Caki2 (cell line): ENCODE measurements at regions not wholly inside any gene's neighbourhood (a gene's known extent, or its start where the extent isn't known, plus 50 kb on each side); places are given as distances from the start of the nearest gene placed in this dataset.
"Not testable (repeated sequence)": the region's sequence is repeated elsewhere in the genome, so short reads cannot be mapped to it uniquely, and the experiment has no call there.

Experiments
- DNase-seq: peaks from one replicate; pipeline ENCODE4 v3.0.0-alpha.2; 2015; ENCODE audit warnings: low read depth
- in situ Hi-C: cut with HindIII; loops from 2 replicates; pipeline ENCODE4 v1.10.0; 2016; ENCODE audit warnings: low sequenced_read_pairs, low pct_unique_long_range_greater_than_20kb, mixed read lengths

DNA sequence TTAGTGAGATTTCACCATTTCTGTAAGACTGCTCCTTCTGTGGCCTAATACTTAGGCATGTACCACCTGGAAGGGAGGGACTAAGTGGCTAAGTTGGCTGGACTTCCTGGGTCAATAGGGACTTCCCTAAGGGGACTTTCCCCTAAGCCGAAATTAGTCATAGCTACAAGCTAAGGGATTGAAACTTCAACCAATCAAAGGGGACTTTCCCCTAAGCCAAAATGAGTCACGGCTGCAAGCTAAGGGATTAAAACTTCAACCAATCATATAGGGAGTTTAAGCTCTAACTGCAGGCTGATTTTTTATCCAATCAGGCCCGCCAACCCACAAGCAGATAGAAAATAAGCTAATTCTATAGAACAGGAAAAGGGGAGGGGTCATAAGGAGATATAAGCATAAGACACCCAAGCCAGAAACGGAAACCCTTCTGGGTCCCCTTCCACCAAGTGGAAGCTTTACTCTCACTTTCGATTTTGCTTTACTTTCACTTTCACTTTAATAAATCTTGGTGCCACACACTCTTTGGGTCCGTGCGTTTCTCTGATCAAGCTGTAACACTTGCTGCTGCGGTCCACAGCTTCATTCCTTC is 382.8 kb downstream of the KLHL4 start:
- in situ Hi-C loops: no loop called here
- DNase-seq: peak; percentile 68

DNA sequence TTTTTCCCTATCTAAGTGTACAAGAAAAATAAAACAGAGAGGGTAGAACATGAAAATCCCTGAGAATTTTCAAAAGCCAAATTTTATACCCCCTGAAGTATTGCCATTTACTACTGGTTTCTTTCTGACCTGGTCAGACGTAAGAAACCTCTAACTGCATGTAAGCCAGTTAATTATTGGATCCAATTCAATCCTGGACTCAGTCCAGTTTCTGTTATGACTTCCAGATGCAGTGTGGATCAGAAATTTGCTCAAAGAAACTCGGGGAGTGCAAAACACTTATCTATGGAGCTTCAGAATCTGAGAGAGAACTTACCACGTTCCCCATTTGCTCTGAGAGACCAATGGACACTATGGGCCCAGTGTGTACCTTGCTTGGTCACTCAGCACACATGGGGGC is 383.5 kb downstream of the KLHL4 start:
- DNase-seq: no peak
- in situ Hi-C loops: no loop called here

- in situ Hi-C loops: no loop called here
- DNase-seq: no peak
These were observed 397.1 kb downstream of the KLHL4 start for GRCh38 chrX:87914726-87915125.

GRCh38 chrX:87924619-87925018 is 407.0 kb downstream of the KLHL4 start:
- DNase-seq: no peak
- in situ Hi-C loops: no loop called here

DNA sequence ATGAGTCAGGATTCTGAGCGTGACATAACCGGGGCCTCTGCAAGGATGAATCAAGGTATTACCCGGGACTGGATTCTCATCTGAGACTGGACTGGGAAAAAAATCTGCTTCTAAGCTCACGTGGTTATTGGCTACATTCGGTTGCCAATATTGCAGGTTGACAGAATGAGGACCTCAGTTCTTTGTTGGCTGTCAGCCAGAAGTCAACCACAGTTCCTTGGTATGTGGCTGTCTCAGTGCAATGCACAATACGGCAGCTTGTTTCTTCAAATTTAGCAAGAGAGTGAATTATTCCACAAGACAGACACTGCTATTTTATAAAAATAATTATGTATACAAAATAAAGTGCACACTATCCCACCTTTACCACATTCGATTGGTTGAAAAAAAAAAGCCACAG is 424.2 kb downstream of the KLHL4 start:
- in situ Hi-C loops: no loop called here
- no peak for DNase-seq

- in situ Hi-C loops: no loop called here
- no peak for DNase-seq
These were observed 443.9 kb downstream of the KLHL4 start for GRCh38 chrX:87961471-87961870.

- in situ Hi-C loops: no loop called here
- no peak for DNase-seq
These were observed 450.5 kb downstream of the KLHL4 start for GRCh38 chrX:87968118-87968517.

DNA sequence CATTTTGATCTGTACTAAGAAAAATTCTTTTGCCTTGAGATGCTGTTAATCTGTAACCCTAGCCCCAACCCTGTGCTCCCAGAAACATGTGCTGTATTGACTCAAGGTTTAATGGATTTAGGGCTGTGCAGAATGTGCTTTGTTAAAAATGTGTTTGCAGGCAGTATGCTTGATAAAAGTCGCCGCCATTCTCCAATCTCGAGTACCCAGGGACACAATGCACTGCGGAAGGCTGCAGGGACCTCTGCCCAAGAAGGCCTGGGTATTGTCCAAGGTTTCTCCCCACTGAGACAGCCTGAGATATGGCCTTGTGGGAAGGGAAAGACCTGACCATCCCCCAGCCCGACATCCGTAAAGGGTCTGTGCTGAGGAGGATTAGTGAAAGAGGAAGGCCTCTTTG is 454.5 kb downstream of the KLHL4 start:
- DNase-seq, in situ Hi-C loops: not testable (repeated sequence)

GRCh38 chrX:87975365-87975764 is 457.8 kb downstream of the KLHL4 start:
- no peak for DNase-seq
- in situ Hi-C loops: no loop called here

DNA sequence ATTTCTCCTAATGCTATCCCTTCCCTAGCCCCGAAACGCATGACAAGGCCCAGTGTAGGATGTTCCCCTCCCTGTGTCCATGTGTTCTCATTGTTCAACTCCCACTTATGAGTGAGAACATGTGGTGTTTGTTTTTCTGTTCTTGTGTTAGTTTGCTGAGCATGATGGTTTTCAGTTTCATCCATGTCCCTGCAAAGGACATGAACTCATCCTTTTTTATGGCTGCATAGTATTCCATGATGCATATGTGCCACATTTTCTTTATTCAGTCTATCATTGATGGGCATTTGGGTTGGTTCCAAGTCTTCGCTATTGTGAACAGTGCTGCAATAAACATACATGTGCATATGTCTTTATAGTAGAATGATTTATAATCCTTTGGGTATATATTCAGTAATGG is 490.3 kb downstream of the KLHL4 start:
- DNase-seq, in situ Hi-C loops: not testable (repeated sequence)

GRCh38 chrX:88024022-88024421 is 506.4 kb downstream of the KLHL4 start:
- DNase-seq: no peak
- in situ Hi-C loops: no loop called here

DNA sequence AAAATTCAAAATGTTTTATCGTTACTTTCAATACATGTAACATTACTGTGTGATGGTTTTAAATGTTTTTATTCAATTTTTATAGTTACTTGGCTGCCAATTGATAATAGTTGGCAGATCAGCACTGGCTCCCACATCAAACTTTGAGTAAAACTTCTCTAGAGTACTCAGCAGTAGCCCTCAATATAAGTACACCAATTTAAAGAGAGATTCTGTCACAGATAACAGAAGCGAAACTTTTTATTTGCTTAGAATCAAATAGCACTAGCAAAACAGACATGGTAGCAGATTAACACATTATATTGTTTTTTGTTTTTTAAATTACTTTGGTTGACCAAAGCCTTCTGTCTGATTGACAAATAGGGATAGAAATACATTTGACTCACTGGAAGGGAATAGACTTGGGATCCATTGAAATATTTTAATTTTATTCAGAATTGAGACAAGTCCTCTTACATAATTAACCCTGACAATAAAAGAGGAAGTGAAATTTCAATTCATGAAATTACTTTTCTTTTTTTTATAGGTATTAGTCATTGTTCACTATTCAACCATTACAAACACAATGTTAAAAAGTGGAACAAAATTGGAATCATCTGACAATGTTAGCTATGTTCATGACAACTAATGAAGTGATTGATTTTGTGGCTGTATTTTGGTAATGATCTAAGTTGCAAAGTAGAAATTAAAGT is 554.9 kb downstream of the KLHL4 start:
- in situ Hi-C loops: no loop called here
- no peak for DNase-seq

DNA sequence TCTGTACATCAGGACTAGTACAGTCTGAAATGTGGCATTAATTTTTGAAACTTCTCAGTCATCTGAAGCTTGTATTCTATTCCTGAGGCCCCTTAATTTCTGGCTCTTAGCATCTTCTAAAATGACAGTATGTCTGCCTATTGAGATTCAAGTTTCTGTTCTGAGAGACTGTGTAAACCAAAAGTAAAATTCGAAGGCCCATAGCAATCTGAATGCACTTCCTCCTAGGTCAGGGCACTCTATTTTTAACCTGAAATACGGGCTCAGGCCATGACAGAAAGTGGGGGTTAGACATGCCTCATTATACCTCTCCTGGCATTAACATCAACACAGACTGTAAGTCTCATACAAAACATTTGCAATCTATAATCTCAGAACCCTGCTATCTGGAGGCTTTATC is 584.4 kb downstream of the KLHL4 start:
- in situ Hi-C loops: no loop called here
- DNase-seq: no peak

GRCh38 chrX:88135735-88136134 is 611.3 kb upstream of the CPXCR1 start:
- in situ Hi-C loops: no loop called here

GRCh38 chrX:88136328-88136727 is 610.7 kb upstream of the CPXCR1 start:
- in situ Hi-C loops: no loop called here

More at GRCh38 chrX:88135735-88136134, 611.3 kb upstream of the CPXCR1 start:
- DNase-seq: peak; percentile 1

DNA sequence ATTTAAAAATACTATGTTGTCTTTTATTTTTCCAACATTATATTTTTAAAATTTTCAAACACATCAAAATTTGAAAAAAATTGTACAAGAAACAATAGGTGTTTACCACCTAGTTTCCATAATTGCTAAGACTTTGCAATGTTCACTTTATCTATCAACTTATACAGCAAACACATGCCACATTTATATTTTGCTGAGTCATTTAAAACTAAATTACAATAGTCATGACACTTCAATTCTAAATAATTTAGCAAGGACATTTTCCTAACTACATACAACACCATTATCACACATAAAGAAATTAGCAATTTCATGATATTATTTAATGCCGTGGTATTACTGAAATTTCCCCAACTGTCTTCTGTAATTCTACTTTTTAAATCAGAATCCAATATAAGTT is 600.4 kb upstream of the CPXCR1 start:
- in situ Hi-C loops: no loop called here
- DNase-seq: no peak

More at GRCh38 chrX:88136328-88136727, 610.7 kb upstream of the CPXCR1 start:
- DNase-seq: no peak

DNA sequence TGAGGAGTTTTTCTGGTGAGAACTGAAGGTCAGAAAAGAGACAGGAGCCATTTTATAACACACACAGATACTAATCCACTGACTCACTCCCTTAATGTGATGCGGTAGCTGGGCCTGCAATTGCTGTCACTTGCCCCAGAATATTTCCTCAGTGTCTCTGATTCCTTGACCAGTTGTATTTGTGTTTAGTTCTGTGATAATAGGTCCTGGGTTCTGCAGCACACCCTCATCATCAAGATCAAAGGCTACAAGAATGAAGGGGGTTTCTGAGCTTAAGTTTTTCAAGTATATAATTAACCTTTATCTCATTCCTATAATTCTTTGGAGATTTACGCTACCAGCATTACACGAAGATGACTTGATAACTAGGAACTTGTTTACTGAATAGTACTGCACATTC is 576.5 kb upstream of the CPXCR1 start:
- in situ Hi-C loops: no loop called here
- DNase-seq: peak; percentile 65

GRCh38 chrX:88173932-88174440 is 573.0 kb upstream of the CPXCR1 start:
- in situ Hi-C loops, DNase-seq: not testable (repeated sequence)

GRCh38 chrX:88202149-88202548 is 544.9 kb upstream of the CPXCR1 start:
- in situ Hi-C loops: no loop called here
- no peak for DNase-seq

DNA sequence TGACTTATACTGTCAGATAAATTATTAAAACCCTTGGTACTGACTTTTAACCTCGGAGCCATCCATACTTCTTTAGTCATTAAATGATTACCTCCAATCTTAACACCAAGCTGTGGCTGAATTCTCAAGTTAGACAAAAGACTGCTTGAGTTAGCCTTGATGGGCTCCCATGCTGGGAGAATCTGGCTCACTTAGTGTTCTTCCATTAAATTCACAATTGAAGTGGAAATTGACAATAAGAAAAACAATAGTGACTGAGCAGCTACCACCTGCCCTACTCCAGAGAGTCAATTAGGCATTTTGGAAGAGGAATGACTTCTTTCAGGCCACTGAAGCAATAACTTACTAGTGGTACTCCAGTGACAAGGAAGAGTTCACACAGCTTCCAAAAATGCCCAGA is 503.0 kb upstream of the CPXCR1 start:
- in situ Hi-C loops: no loop called here
- no peak for DNase-seq
